ENCODE measurements at regions not wholly inside any gene's neighbourhood (a gene's known extent, or its start where the extent isn't known, plus 50 kb on each side); places are given as distances from the start of the nearest gene placed in this dataset.

DNA sequence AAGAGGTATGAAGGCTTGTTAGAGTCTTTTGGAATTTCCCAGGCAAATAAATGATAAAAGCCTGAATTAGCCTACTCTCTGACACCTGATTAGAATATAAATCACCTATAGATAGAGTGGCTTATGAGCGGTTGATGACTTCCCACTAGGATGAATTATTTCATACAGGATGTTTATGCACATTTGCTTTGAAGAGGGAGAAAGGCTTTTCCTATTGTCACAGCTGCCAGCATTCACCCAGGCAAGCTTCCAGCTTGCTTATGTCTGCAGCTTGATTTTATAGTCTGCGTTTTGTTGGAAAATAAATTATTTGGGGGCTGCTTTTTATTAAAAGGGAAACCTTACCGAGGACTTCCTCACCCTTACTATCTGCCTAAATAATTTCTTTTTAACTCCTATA, 51.3 kb upstream of the EIF2S2 start:
- DNase-seq (ENCODE audit: low spot score): no peak

GRCh38 chr20:34164381-34164984, 52.4 kb upstream of the EIF2S2 start:
- DNase-seq (ENCODE audit: low spot score): no peak

DNA sequence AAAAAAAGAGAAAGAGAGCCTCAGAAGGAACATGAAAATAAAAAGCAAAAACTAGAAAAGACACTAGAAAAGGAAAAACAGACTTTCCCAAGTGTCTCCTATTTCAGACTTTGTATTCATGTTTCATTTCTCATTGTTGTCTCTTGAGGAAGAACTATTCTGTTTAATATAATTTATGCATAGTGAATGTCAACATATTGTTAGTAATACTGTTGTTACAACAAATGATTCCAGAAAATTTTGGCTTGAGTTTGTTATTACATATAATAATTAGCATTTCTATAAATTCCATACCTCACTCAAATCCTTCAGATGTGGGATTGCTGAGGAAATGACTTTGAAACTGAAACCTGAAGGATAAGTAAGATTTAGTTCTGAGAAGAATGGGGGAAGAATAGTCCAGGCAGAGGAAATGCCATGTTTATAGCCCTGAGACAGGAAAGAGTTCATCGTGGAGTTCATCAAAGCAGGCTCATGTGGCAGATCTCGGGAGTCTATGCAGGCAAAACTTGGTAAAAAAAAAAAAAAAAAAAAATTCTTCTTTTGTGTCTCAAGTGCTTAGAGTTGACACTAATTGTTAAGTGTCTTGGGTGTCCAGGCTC, 53.1 kb upstream of the EIF2S2 start:
- DNase-seq (ENCODE audit: low spot score): no peak

- DNase-seq (ENCODE audit: low spot score): no peak
Observed at GRCh38 chr20:34171640-34172039, 59.6 kb upstream of the EIF2S2 start.

DNA sequence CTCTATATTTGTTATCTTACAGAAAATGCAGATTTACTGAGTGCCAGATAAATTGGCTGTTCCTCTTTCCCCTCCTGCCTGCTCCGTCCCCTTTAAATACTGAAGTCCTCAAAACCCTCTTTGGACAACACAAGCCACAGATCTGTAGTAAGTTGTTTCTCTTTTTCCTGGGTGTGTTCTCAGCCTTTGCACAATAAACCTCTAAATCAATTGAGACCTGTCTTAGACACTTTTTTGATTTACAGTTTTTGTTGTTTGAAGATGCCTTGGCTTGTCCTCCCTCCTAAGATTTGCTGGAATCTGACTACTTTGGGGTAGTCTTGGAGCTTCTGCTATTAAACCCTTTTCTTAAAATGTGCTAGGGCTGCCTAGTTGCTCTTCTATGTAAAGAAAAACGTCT, 60.9 kb upstream of the EIF2S2 start:
- no peak for DNase-seq (ENCODE audit: low spot score)

DNA sequence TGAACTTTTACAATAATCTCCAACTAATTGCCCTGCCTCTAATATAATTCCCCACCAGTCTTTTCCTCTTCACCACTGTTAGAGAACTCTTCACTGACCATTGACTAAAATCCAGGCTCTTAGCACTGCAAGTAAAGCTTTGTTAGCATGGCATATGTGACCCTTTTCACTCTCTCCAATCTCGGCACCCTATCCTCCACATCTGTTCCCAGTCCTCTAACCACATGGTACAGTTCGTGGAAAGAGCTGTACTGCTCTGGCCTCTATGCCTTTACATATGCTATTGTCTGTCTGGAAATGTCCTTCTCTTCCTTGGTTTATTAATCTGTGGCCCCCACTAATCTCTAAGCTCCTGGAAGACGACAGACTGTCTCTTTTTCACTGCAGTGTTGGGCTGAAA, 63.0 kb upstream of the EIF2S2 start:
- no peak for DNase-seq (ENCODE audit: low spot score)

DNA sequence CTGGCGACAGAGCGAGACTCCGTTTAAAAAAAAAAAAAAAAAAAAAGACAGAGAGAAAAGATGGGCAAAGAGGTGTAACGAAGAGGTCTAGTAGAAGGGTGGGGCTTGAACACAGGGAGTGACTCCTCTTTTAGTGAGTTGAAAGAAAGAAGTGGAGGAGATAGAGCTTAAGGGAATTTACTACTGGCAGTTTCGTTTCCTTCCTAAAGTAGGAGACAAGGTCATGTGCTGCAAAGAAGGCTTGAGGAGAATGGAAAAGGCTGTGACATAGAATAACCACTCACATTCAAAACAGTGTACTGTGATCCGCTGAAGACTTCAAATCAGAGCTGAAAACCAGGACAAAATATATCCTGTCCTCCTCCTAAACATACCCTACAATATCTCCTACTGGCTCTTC, 63.8 kb upstream of the EIF2S2 start:
- no peak for DNase-seq (ENCODE audit: low spot score)

DNA sequence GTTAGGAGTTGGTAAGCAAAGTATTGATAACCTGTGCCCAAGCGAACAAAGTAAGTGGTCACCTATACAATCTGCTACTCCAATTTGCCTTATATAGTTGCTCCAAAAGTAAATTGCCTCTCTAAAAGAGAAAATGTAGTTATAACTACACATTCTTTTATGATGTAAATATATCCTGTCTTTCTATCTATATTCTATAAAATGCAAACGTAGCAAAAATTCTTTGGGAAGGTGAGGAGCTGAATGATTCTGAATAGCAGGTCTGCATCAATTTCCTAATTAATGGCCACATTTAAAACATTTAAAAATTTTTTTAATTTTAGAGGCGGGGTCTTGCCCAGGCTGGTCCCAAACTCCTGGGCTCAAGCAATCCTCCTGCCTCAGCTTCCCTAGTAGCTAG, 64.2 kb upstream of the ASIP start:
- no peak for DNase-seq (ENCODE audit: low spot score)

DNA sequence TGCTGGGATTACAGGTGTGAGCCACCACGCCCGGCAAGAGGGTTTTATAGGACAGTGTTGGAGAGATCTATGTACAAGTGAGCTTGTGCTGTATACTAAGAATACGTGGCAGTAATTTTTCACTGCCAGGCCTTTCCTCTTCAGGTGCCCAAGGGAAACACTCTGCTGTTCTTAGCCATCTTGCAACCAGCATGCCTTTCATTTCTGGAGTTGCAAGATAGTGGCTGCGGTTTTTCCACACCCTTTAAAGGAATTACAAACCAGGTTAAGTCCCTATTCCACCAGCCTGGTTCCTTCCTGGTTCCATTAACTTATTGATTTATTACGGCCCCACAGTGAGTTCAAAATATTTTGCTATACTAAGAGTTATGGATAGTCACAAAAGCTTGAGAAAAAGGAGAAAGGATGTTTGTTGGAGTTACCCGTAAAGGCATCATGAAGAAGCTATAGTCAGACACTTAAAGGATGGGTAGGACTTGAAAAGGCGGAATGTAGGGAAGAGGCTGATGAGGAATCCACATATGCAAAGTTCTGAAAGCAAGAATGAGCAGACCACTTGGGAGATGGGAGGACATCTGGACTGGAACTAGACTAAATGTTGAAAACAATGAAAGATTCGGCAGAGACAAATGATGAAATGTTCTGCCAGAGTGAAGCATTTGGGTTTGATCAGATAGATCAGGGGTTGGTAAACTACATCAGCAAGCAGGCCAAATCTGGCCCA, 61.4 kb upstream of the ASIP start:
- DNase-seq (ENCODE audit: low spot score): no peak

DNA sequence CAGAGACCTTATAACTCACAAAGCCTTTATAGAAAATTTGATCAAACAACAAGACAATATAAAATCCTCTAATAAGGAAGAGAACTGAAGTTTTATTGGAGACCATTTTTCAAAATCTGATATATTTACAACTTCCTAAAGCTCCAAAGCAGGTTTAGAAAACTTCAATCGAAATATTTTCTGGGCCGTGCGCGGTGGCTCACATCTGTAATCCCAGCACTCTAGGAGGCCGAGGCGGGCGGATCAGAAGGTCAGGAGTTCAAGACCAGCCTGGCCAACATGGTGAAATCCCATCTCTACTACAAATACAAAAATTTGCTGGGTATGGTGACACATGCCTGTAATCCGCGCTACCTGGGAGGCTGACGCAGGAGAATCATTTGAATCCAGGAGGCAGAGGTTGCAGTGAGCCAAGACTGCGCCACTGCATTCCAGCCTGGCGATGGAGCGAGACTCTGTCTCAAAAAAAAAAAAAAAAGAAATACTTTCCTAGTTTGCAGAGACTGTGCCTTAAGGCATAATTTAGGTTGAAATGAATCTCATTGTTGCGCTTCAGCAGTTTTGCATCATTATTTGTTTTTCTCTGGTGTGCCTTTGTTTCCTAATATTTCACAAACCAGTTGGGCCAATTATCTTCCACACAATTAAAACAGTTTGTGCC, 60.6 kb upstream of the ASIP start:
- no peak for DNase-seq (ENCODE audit: low spot score)

GRCh38 chr20:34181484-34181883, 59.7 kb upstream of the ASIP start:
- no peak for DNase-seq (ENCODE audit: low spot score)

GRCh38 chr20:34185766-34186620, 55.2 kb upstream of the ASIP start:
- DNase-seq (ENCODE audit: low spot score): no peak

DNA sequence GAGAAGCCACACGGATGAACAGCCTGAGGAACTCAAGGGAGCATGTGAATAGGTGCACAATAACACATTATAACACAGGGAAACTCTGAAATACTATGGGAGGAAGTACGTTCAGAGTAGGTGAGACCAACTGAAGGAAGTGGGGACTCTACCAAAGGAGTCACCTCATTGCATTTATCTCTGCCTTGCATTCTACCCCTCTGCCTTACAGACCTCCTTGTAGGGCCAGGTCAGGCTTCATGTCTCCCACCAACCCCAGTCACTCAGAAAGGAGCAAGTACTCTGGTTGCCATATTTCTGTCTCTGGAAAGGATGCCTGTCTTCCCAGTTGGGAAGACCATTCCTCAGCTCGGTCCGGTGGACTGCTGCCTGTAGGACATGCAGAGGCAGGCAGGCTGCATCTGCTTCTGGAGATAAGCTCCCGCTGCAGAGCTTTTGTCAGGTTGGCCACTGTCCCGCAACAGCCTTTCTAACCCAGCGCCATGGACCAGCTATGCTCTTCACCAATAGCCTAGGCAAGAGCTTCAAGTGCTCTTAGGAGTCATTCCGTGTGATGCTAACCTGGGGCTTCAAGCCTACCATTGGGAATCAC, 51.6 kb upstream of the ASIP start:
- DNase-seq (ENCODE audit: low spot score): no peak

GRCh38 chr20:34190262-34190661, 51.0 kb upstream of the ASIP start:
- DNase-seq (ENCODE audit: low spot score): no peak

GRCh38 chr20:34190679-34191090, 50.5 kb upstream of the ASIP start:
- peak; percentile 89 for DNase-seq (ENCODE audit: low spot score)

Measured in hepatic stellate cell (primary cell).